A549 (cell line): ENCODE measurements at regions not wholly inside any gene's neighbourhood (a gene's known extent, or its start where the extent isn't known, plus 50 kb on each side); places are given as distances from the start of the nearest gene placed in this dataset.

Source experiments
- ATAC-seq, 2 experiments: fragments of 200-7000 bp in 1 of 2; fragments of >200 bp in 1 of 2; cut with Nextera tagmentation in 1 of 2; cut with Tn5 transposase in 1 of 2; 3 replicates each; pipeline versions ENCODE4 v1.8.0 to v1.9.1; 2018 to 2020; ENCODE audit warnings: mild to moderate bottlenecking in 1 of 2, moderate library complexity in 1 of 2
- CTCF ChIA-PET: fragments of 300-600 bp; sonication (Branson Sonifier 250); formaldehyde crosslinking; extraction: SDS; loops from one replicate; lab custom pipeline; 2021; ENCODE audit warnings: antibody characterized with exemption, inconsistent platforms; lab: Yijun Ruan, JAX
- POLR2A ChIA-PET: fragments of 350-600 bp; formaldehyde crosslinking; extraction: SDS; loops from one replicate; lab custom pipeline; 2021; ENCODE audit warnings: antibody characterized with exemption, inconsistent platforms; lab: Yijun Ruan, JAX
- DNase-seq, 2 experiments: peaks; one replicate each; pipeline versions ENCODE4 v3.0.0 to v3.0.0-alpha.2; 2011 to 2016; ENCODE audit warnings: low read depth in 1 of 2, low spot score in 1 of 2
- FAIRE-seq: peaks from 2 replicates; lab custom pipeline; 2011; peaks lifted over from hg19 to GRCh38; lab: Jason Lieb, UNC
- H3K27ac ChIP-seq, 2 experiments: fragments of >200 bp; sonication (Bioruptor Twin); formaldehyde crosslinking; 3 replicates each; pipeline ENCODE4 v1.5.1; 2016 to 2017
- H3K4me1 ChIP-seq: fragments of >200 bp; sonication (Bioruptor Twin); formaldehyde crosslinking; 3 replicates; pipeline ENCODE4 v1.6.1; 2016
- H3K4me2 ChIP-seq: fragments of >200 bp; sonication (Bioruptor Twin); formaldehyde crosslinking; 3 replicates; pipeline ENCODE4 v1.6.1; 2016
- H3K4me3 ChIP-seq: fragments of >200 bp; sonication (Bioruptor Twin); formaldehyde crosslinking; 3 replicates; pipeline ENCODE4 v1.5.1; 2016
- H3K9me3 ChIP-seq: fragments of >200 bp; sonication (Bioruptor Twin); formaldehyde crosslinking; 3 replicates; pipeline ENCODE4 v1.6.1; 2016
- CHD2 ChIP-seq: fragments of 150-350 bp; IDR thresholded peaks from 2 replicates; pipeline ENCODE4 v1.6.1; 2014; ENCODE audit warnings: low read length; ENCODE audit not compliant: partially characterized antibody
- CHD4 ChIP-seq: fragments of 200-600 bp; sonication (generic); IDR thresholded peaks from 2 replicates; pipeline ENCODE4 v1.6.1; 2016; ENCODE audit warnings: antibody characterized with exemption, mild to moderate bottlenecking, borderline replicate concordance
- EHMT2 ChIP-seq: fragments of 200-600 bp; sonication (generic); IDR thresholded peaks from 2 replicates; pipeline ENCODE4 v1.6.1; 2016; ENCODE audit warnings: antibody characterized with exemption, low read depth, mild to moderate bottlenecking, moderate library complexity
- EP300 ChIP-seq, 2 experiments: fragments of >200 bp; sonication (Bioruptor Twin); formaldehyde crosslinking; IDR thresholded peaks; 2 replicates in 1 of 2; 3 replicates in 1 of 2; pipeline ENCODE4 v1.6.1; 2016 to 2017
- GATA3 ChIP-seq: IDR thresholded peaks from 2 replicates; pipeline ENCODE4 v1.6.1; 2012; ENCODE audit warnings: borderline replicate concordance
- HEYL ChIP-seq: fragments of 250-450 bp; sonication (Bioruptor Pico); IDR thresholded peaks from 2 replicates; pipeline ENCODE4 v1.8.0; 2021; ENCODE audit warnings: mild to moderate bottlenecking, moderate library complexity
- KDM5A ChIP-seq: fragments of 200-600 bp; sonication (generic); IDR thresholded peaks from 2 replicates; pipeline ENCODE4 v1.6.1; 2016; ENCODE audit warnings: antibody characterized with exemption, mild to moderate bottlenecking
- MAFK ChIP-seq: fragments of 450-650 bp; IDR thresholded peaks from 2 replicates; pipeline ENCODE4 v1.6.1; 2014; ENCODE audit not compliant: partially characterized antibody
- MYC ChIP-seq: IDR thresholded peaks from 2 replicates; pipeline ENCODE4 v1.6.1; 2012; ENCODE audit warnings: mild to moderate bottlenecking, inconsistent platforms, low read length, improper control_type of control experiment, borderline replicate concordance
- NFE2L2 ChIP-seq: fragments of 150-350 bp; conservative IDR thresholded peaks from 2 replicates; pipeline ENCODE4 v1.6.1; 2014; ENCODE audit warnings: low read length
- NPAS2 ChIP-seq: fragments of 250-450 bp; sonication (Bioruptor Pico); IDR thresholded peaks from 2 replicates; pipeline ENCODE4 v1.8.0; 2022; ENCODE audit warnings: mild to moderate bottlenecking, moderate library complexity, borderline replicate concordance
- POLR2A ChIP-seq: IDR thresholded peaks from 2 replicates; pipeline ENCODE4 v1.6.1; 2012; ENCODE audit warnings: mild to moderate bottlenecking, low read length
- POLR2AphosphoS2 ChIP-seq: conservative IDR thresholded peaks from 2 replicates; pipeline ENCODE4 v1.6.1; 2012; ENCODE audit warnings: low read length, improper control_type of control experiment, inconsistent platforms
- RAD21 ChIP-seq, 2 experiments: fragments of >200 bp in 1 of 2; sonication (Bioruptor Twin) in 1 of 2; formaldehyde crosslinking in 1 of 2; IDR thresholded peaks in 1 of 2; conservative IDR thresholded peaks in 1 of 2; 2 replicates in 1 of 2; 3 replicates in 1 of 2; pipeline ENCODE4 v1.6.1; 2012 to 2018; ENCODE audit warnings: inconsistent platforms in 1 of 2
- RARB ChIP-seq: fragments of 250-450 bp; sonication (Bioruptor Pico); IDR thresholded peaks from 2 replicates; pipeline ENCODE4 v1.8.0; 2021; ENCODE audit warnings: mild to moderate bottlenecking, moderate library complexity
- RFX5 ChIP-seq: fragments of 450-650 bp; IDR thresholded peaks from 2 replicates; pipeline ENCODE4 v1.7.1; 2014; ENCODE audit warnings: antibody characterized with exemption, mild to moderate bottlenecking, moderate library complexity
- RNF2 ChIP-seq: fragments of 200-600 bp; sonication (generic); IDR thresholded peaks from 2 replicates; pipeline ENCODE4 v1.6.1; 2016; ENCODE audit warnings: low read depth, mild to moderate bottlenecking, antibody characterized with exemption, moderate library complexity, borderline replicate concordance
- SMC3 ChIP-seq: fragments of >200 bp; sonication (Bioruptor Twin); formaldehyde crosslinking; IDR thresholded peaks from 3 replicates; pipeline ENCODE4 v1.6.1; 2018; ENCODE audit warnings: inconsistent platforms
- TFCP2L1 ChIP-seq: fragments of 250-450 bp; sonication (Bioruptor Pico); IDR thresholded peaks from 2 replicates; pipeline ENCODE4 v1.5.0; 2021; ENCODE audit warnings: mild to moderate bottlenecking
- TP53 ChIP-seq: fragments of 250-450 bp; sonication (Bioruptor Pico); IDR thresholded peaks from 2 replicates; pipeline ENCODE4 v1.5.0; 2021; ENCODE audit warnings: mild to moderate bottlenecking, moderate library complexity
- ZC3H11A ChIP-seq: fragments of 450-650 bp; IDR thresholded peaks from 2 replicates; pipeline ENCODE4 v1.6.1; 2014; ENCODE audit warnings: antibody characterized with exemption, mild to moderate bottlenecking
- ZNF302 ChIP-seq: fragments of 250-450 bp; sonication (Bioruptor Pico); IDR thresholded peaks from 2 replicates; pipeline ENCODE4 v1.9.0; 2021; ENCODE audit warnings: inconsistent platforms, mild to moderate bottlenecking, moderate library complexity
- ZSCAN20 ChIP-seq: fragments of 250-450 bp; sonication (Bioruptor Pico); IDR thresholded peaks from 2 replicates; pipeline ENCODE4 v1.8.0; 2022; ENCODE audit warnings: mild to moderate bottlenecking, moderate library complexity
- WGBS: methylation state at CpG from one replicate; pipeline ENCODE4 v1.1.6; 2017; ENCODE audit errors: missing lambda C conversion rate; 5-methylcytosine and 5-hydroxymethylcytosine counted together
- TF ChIP-seq, protein P1 (sequence below): fragments of >200 bp; sonication (Bioruptor Twin); formaldehyde crosslinking; IDR thresholded peaks from 2 replicates; pipeline ENCODE4 v1.6.1; 2016
- TF ChIP-seq, protein P2 (sequence below): fragments of >200 bp; sonication (Bioruptor Twin); formaldehyde crosslinking; IDR thresholded peaks from 3 replicates; pipeline ENCODE4 v1.5.1; 2016
- TF ChIP-seq, protein P3 (sequence below): fragments of 150-350 bp; IDR thresholded peaks from 2 replicates; pipeline ENCODE4 v1.6.1; 2014; ENCODE audit warnings: low read depth, mild to moderate bottlenecking, low read length

GRCh38 chr14:46788994-46789393 lies 137.4 kb upstream of the RPL10L start:
- DNase-seq (peak in 1 of 2 experiments; percentile 1), ATAC-seq (no peak), FAIRE-seq (no peak)
- no peak overlapping the region for H3K27ac ChIP-seq
- no peak overlapping the region for H3K4me2 ChIP-seq
- H3K9me3 ChIP-seq = no peaks in the 10 kb centered on the region
- TF ChIP-seq NFE2L2 (peak; percentile 52; the same call in 1 of the 2 replicates), RARB (CRISPR knock-in tag) (no peak), MAFK (peak; percentile 86)
- WGBS = 2% methylated on average over 2 of the region's 2 CpGs
- H3K4me3 ChIP-seq = no peak overlapping the region
- ChIA-PET CTCF (no interaction called here), POLR2A (no interaction called here)
- no peaks in the 10 kb centered on the region for H3K4me1 ChIP-seq

GRCh38 chr14:46782281-46782680 lies 130.7 kb upstream of the RPL10L start:
- H3K9me3 ChIP-seq = peaks cover 11% of the 10 kb centered on the region; the same call in 1 of the 3 replicates
- 33% methylated on average over 1 of the region's 1 CpG for WGBS
- no peak overlapping the region for H3K4me2 ChIP-seq
- no peak for ATAC-seq
- no peak for DNase-seq
- ChIA-PET POLR2A (no interaction called here), CTCF (no interaction called here)
- H3K27ac ChIP-seq = no peak overlapping the region
- H3K4me3 ChIP-seq = no peak overlapping the region
- no peak for TF ChIP-seq EHMT2
- TF ChIP-seq CHD2 = no peak
- TF ChIP-seq TFCP2L1 (CRISPR knock-in tag) = no peak
- TF ChIP-seq, protein P1, sequence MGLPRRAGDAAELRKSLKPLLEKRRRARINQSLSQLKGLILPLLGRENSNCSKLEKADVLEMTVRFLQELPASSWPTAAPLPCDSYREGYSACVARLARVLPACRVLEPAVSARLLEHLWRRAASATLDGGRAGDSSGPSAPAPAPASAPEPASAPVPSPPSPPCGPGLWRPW = no peak
- TF ChIP-seq TP53 (CRISPR knock-in tag) = no peak
- TF ChIP-seq, protein P2, sequence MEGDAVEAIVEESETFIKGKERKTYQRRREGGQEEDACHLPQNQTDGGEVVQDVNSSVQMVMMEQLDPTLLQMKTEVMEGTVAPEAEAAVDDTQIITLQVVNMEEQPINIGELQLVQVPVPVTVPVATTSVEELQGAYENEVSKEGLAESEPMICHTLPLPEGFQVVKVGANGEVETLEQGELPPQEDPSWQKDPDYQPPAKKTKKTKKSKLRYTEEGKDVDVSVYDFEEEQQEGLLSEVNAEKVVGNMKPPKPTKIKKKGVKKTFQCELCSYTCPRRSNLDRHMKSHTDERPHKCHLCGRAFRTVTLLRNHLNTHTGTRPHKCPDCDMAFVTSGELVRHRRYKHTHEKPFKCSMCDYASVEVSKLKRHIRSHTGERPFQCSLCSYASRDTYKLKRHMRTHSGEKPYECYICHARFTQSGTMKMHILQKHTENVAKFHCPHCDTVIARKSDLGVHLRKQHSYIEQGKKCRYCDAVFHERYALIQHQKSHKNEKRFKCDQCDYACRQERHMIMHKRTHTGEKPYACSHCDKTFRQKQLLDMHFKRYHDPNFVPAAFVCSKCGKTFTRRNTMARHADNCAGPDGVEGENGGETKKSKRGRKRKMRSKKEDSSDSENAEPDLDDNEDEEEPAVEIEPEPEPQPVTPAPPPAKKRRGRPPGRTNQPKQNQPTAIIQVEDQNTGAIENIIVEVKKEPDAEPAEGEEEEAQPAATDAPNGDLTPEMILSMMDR = no peak
- no peak for TF ChIP-seq ZC3H11A
- no peak for TF ChIP-seq POLR2A
- no peak for TF ChIP-seq GATA3
- no peak for TF ChIP-seq EP300 (IDR thresholded peaks at IDR 0.05)
- no peak for TF ChIP-seq MYC
- no peak for TF ChIP-seq RNF2
- TF ChIP-seq RAD21 (conservative IDR thresholded peaks at IDR 0.05 in 1 of 2, IDR thresholded peaks at IDR 0.05 in 1 of 2) = no peak
- no peak for TF ChIP-seq SMC3
- TF ChIP-seq, protein P3, sequence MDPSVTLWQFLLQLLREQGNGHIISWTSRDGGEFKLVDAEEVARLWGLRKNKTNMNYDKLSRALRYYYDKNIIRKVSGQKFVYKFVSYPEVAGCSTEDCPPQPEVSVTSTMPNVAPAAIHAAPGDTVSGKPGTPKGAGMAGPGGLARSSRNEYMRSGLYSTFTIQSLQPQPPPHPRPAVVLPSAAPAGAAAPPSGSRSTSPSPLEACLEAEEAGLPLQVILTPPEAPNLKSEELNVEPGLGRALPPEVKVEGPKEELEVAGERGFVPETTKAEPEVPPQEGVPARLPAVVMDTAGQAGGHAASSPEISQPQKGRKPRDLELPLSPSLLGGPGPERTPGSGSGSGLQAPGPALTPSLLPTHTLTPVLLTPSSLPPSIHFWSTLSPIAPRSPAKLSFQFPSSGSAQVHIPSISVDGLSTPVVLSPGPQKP = no peak
- no peak for TF ChIP-seq RFX5
- TF ChIP-seq CHD4 = no peak
- no peak for TF ChIP-seq ZNF302
- no peak for TF ChIP-seq NFE2L2
- no peak for TF ChIP-seq MAFK
- no peak for FAIRE-seq
- no peaks in the 10 kb centered on the region for H3K4me1 ChIP-seq

- CTCF ChIA-PET = no interaction called here
- DNase-seq (no peak), ATAC-seq (no peak), FAIRE-seq (no peak)
- no peak overlapping the region for H3K4me2 ChIP-seq
- H3K27ac ChIP-seq = no peak overlapping the region
- H3K4me3 ChIP-seq = no peak overlapping the region
- H3K9me3 ChIP-seq = no peaks in the 10 kb centered on the region
- POLR2A ChIA-PET = no interaction called here
- TF ChIP-seq ZSCAN20 (no peak), NFE2L2 (no peak), HEYL (CRISPR knock-in tag) (no peak), TP53 (CRISPR knock-in tag) (no peak), NPAS2 (no peak), MYC (no peak), POLR2AphosphoS2 (no peak), KDM5A (no peak), ZC3H11A (no peak), ZNF302 (no peak)
- TF ChIP-seq, protein P1 = no peak
- WGBS = 0% methylated on average over 1 of the region's 1 CpG
- H3K4me1 ChIP-seq = no peaks in the 10 kb centered on the region
Measured at GRCh38 chr14:46769292-46769691, 117.7 kb upstream of the RPL10L start.
